ENCODE measurements at regions not wholly inside any gene's neighbourhood (a gene's known extent, or its start where the extent isn't known, plus 50 kb on each side); places are given as distances from the start of the nearest gene placed in this dataset.

DNA sequence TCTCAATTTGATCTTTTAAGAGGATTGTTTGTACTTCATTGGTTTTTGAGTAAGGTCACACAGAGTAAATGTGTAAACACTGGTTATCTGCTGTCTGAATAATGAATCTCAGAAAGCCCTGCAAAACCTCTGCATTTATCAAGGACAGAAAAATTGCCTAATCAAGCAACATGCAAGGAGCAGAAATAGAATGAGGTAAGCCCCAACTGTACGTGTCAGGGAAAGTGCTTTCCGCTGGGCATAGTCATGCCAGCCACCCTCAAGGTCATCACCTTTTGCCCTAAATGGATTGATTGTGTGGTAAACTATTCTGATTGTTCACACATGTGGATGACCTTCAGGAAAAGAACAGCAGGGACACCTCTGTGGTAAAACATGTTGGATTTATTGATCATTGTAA lies 376.9 kb upstream of the KCNN2 start:
- TF ChIP-seq CTCF (IDR thresholded peaks at IDR 0.05), result no peak
- TF ChIP-seq POLR2A (IDR thresholded peaks at IDR 0.05), result no peak
